IMR-90 (cell line): ENCODE measurements at regions not wholly inside any gene's neighbourhood (a gene's known extent, or its start where the extent isn't known, plus 50 kb on each side); places are given as distances from the start of the nearest gene placed in this dataset.

Experiments
- ATAC-seq: fragments of 200-7000 bp; cut with Tn5 transposase; 2 replicates; pipeline ENCODE4 v1.9.1; 2020; ENCODE audit warnings: low read depth, mild to moderate bottlenecking, moderate library complexity
- BruUV-seq: library from RNA; stranded (reverse); fragments of 400-500 nt; replicated peaks from 2 replicates; lab custom pipeline; 2021; lab: Mats Ljungman, UMichigan
- CTCF ChIA-PET: fragments of 300-600 bp; formaldehyde crosslinking; extraction: SDS; loops from one replicate; lab custom pipeline; 2021; ENCODE audit warnings: antibody characterized with exemption; lab: Yijun Ruan, JAX
- POLR2A ChIA-PET: fragments of 300-600 bp; sonication (Branson Sonifier 250); formaldehyde crosslinking; loops from one replicate; lab custom pipeline; 2022; ENCODE audit warnings: antibody characterized with exemption; ENCODE audit not compliant: unreplicated experiment; lab: Charles Lee
- DNase-seq: peaks from one replicate; pipeline ENCODE4 v3.0.0; 2013
- H2AFZ ChIP-seq: replicated peaks from 2 replicates; pipeline ENCODE3; 2013; ENCODE audit warnings: low read length, mild to moderate bottlenecking; ENCODE audit not compliant: poor library complexity
- H2AK5ac ChIP-seq: 2 replicates; pipeline ENCODE4 v1.6.1; 2013; ENCODE audit warnings: low read depth, low read length, inconsistent platforms
- H2AK9ac ChIP-seq: replicated peaks from 2 replicates; pipeline ENCODE3; 2013; ENCODE audit warnings: mild to moderate bottlenecking, low read depth, low read length, moderate library complexity; ENCODE audit not compliant: poor library complexity
- H2BK120ac ChIP-seq: 2 replicates; pipeline ENCODE4 v1.6.1; 2013; ENCODE audit warnings: low read depth, low read length, inconsistent platforms
- H2BK15ac ChIP-seq: 3 replicates; pipeline ENCODE4 v1.6.1; 2013; ENCODE audit warnings: low read depth, low read length, inconsistent platforms
- H2BK20ac ChIP-seq: 2 replicates; pipeline ENCODE4 v1.6.1; 2013; ENCODE audit warnings: low read depth, mild to moderate bottlenecking, inconsistent platforms, low read length, moderate library complexity
- H2BK5ac ChIP-seq: 2 replicates; pipeline ENCODE4 v1.6.1; 2013; ENCODE audit warnings: mild to moderate bottlenecking, low read depth, low read length, inconsistent platforms; ENCODE audit not compliant: poor library complexity, severe bottlenecking
- H3K14ac ChIP-seq: replicated peaks from 2 replicates; pipeline ENCODE4 v1.6.1; 2013; ENCODE audit warnings: low read depth, low read length, inconsistent platforms
- H3K18ac ChIP-seq: 2 replicates; pipeline ENCODE4 v1.6.1; 2013; ENCODE audit warnings: low read depth, low read length, control low read depth
- H3K23ac ChIP-seq: 2 replicates; pipeline ENCODE4 v1.6.1; 2013; ENCODE audit warnings: low read depth, low read length, inconsistent platforms
- H3K27ac ChIP-seq: 2 replicates; pipeline ENCODE4 v1.5.1; 2013; ENCODE audit warnings: mild to moderate bottlenecking, control low read depth, low read length; ENCODE audit not compliant: insufficient read depth
- H3K27me3 ChIP-seq: 2 replicates; pipeline ENCODE4 v1.6.1; 2013; ENCODE audit warnings: low read length; ENCODE audit not compliant: control insufficient read depth, insufficient read depth
- H3K36me3 ChIP-seq: 2 replicates; pipeline ENCODE4 v1.6.1; 2013; ENCODE audit warnings: low read length, mixed read lengths; ENCODE audit not compliant: control insufficient read depth, insufficient read depth
- H3K4ac ChIP-seq: 2 replicates; pipeline ENCODE4 v1.6.1; 2013; ENCODE audit warnings: low read depth, low read length, inconsistent platforms
- H3K4me1 ChIP-seq: 2 replicates; pipeline ENCODE4 v1.6.1; 2013; ENCODE audit warnings: low read length, mixed read lengths; ENCODE audit not compliant: control insufficient read depth, insufficient read depth
- H3K4me2 ChIP-seq: 2 replicates; pipeline ENCODE4 v1.6.1; 2013; ENCODE audit warnings: low read depth, mild to moderate bottlenecking, control low read depth, low read length, moderate library complexity
- H3K4me3 ChIP-seq: 2 replicates; pipeline ENCODE4 v1.5.1; 2013; ENCODE audit warnings: low read depth, mild to moderate bottlenecking, control low read depth, low read length, moderate library complexity; ENCODE audit not compliant: insufficient read depth
- H3K56ac ChIP-seq: 2 replicates; pipeline ENCODE4 v1.6.1; 2013; ENCODE audit warnings: low read length, inconsistent platforms; ENCODE audit not compliant: insufficient read depth; ENCODE audit errors: extremely low read depth
- H3K79me1 ChIP-seq, 2 experiments: 2 replicates each; pipeline ENCODE4 v1.6.1; 2013; ENCODE audit warnings: low read length in 2 of 2, inconsistent platforms in 1 of 2, low read depth in 1 of 2
- H3K9ac ChIP-seq: 2 replicates; pipeline ENCODE4 v1.6.1; 2013; ENCODE audit warnings: low read depth, low read length, control low read depth
- H3K9me1 ChIP-seq: 2 replicates; pipeline ENCODE4 v1.6.1; 2013; ENCODE audit warnings: low read length, inconsistent platforms; ENCODE audit not compliant: insufficient read depth
- H3K9me3 ChIP-seq: 2 replicates; pipeline ENCODE4 v1.6.1; 2013; ENCODE audit warnings: low read length; ENCODE audit not compliant: control insufficient read depth, insufficient read depth
- H4K20me1 ChIP-seq: 2 replicates; pipeline ENCODE4 v1.6.1; 2013; ENCODE audit warnings: low read length, inconsistent platforms; ENCODE audit not compliant: insufficient read depth
- H4K5ac ChIP-seq: 2 replicates; pipeline ENCODE4 v1.6.1; 2013; ENCODE audit warnings: mild to moderate bottlenecking, low read depth, low read length, control low read depth
- H4K8ac ChIP-seq, 2 experiments: 2 replicates each; pipeline ENCODE4 v1.6.1; 2013; ENCODE audit warnings: low read depth in 2 of 2, low read length in 2 of 2, control low read depth in 1 of 2, inconsistent platforms in 1 of 2
- H4K91ac ChIP-seq: 2 replicates; pipeline ENCODE4 v1.6.1; 2013; ENCODE audit warnings: low read depth, low read length, inconsistent platforms; ENCODE audit not compliant: insufficient read depth
- CEBPB ChIP-seq: IDR thresholded peaks from 2 replicates; pipeline ENCODE4 v1.6.1; 2012; ENCODE audit warnings: low read depth, low read length, improper control_type of control experiment
- CHD1 ChIP-seq: IDR thresholded peaks from 2 replicates; pipeline ENCODE4 v1.6.1; 2012; ENCODE audit warnings: low read depth, low read length, improper control_type of control experiment
- NFE2L2 ChIP-seq: fragments of 150-350 bp; IDR thresholded peaks from 2 replicates; pipeline ENCODE4 v1.6.1; 2016; ENCODE audit warnings: low read depth, mild to moderate bottlenecking, low read length
- SMC3 ChIP-seq: fragments of 150-350 bp; IDR thresholded peaks from 2 replicates; pipeline ENCODE4 v1.6.1; 2016; ENCODE audit warnings: low read depth, mild to moderate bottlenecking, antibody characterized with exemption, low read length, moderate library complexity
- WGBS, 2 experiments: methylation state at CpG; one replicate each; pipeline versions ENCODE4 v1.1.5 to v1.1.7; 2013; ENCODE audit warnings: missing lambda C conversion rate in 2 of 2; ENCODE audit not compliant: insufficient read length in 1 of 2; ENCODE audit errors: extremely low coverage in 2 of 2; 5-methylcytosine and 5-hydroxymethylcytosine counted together
- dilution Hi-C: fragments of 300-500 bp; cut with HindIII; formaldehyde crosslinking; loops from one replicate; pipeline ENCODE4 v1.14.3; 2018; ENCODE audit warnings: low sequenced_read_pairs; ENCODE audit not compliant: unreplicated experiment
- in situ Hi-C: fragments of 300-500 bp; cut with MboI; formaldehyde crosslinking; loops from 3 replicates; pipeline ENCODE4 v1.14.3; 2019; ENCODE audit warnings: low sequenced_read_pairs, inconsistent platforms, mixed read lengths
- intact Hi-C: fragments of 100-400 bp; cut with micrococcal nuclease; formaldehyde crosslinking; loops from 2 replicates; pipeline ENCODE4 v1.10.0; 2022
- TF ChIP-seq, protein P1 (sequence below): conservative IDR thresholded peaks from 2 replicates; pipeline ENCODE4 v1.5.1; 2012; ENCODE audit warnings: mild to moderate bottlenecking, low read depth, low read length, improper control_type of control experiment

DNA sequence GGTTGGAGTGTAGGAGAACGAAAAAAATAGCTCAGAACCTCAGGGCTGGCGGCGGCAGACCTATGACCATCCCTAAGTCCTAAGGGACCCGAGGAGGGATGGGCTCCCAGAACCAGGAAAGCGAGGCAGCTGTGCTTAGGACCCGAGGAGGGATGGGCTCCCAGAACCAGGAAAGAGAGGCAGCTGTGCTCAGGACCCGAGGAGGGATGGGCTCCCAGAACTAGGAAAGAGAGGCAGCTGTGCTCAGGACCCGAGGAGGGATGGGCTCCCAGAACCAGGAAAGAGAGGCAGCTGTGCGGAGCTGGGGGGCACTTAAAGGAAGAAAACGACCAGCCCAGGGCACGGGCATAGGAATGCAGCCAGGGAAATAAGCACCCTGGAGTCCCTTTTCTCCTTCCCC lies 125.0 kb upstream of the DLG1 start:
- intact Hi-C loops, result no loop called here
- H2BK20ac ChIP-seq, result no peak overlapping the region
- no peak overlapping the region for H2BK5ac ChIP-seq
- H3K36me3 ChIP-seq, result no peaks in the 10 kb centered on the region
- no peak overlapping the region for H3K56ac ChIP-seq
- no peak overlapping the region for H3K9ac ChIP-seq
- H3K23ac ChIP-seq, result no peak overlapping the region
- no peak overlapping the region for H2AK9ac ChIP-seq
- no peak overlapping the region for H4K8ac ChIP-seq
- H4K5ac ChIP-seq, result no peak overlapping the region
- DNase-seq (no peak), ATAC-seq (no peak)
- H3K79me1 ChIP-seq, result no peaks in the 10 kb centered on the region
- WGBS, 2 experiments, result 29% methylated on average over 1 of the region's 11 CpGs; no CpG with 5 or more reads in 1 of the 2 experiments
- dilution Hi-C loops, result no loop called here
- no peak overlapping the region for H3K4ac ChIP-seq
- no peak overlapping the region for H3K27ac ChIP-seq
- no peak overlapping the region for H3K14ac ChIP-seq
- no peaks in the 10 kb centered on the region for H3K9me3 ChIP-seq
- no peak for TF ChIP-seq CEBPB
- no peak for TF ChIP-seq SMC3
- TF ChIP-seq NFE2L2, result no peak
- TF ChIP-seq, protein P1, sequence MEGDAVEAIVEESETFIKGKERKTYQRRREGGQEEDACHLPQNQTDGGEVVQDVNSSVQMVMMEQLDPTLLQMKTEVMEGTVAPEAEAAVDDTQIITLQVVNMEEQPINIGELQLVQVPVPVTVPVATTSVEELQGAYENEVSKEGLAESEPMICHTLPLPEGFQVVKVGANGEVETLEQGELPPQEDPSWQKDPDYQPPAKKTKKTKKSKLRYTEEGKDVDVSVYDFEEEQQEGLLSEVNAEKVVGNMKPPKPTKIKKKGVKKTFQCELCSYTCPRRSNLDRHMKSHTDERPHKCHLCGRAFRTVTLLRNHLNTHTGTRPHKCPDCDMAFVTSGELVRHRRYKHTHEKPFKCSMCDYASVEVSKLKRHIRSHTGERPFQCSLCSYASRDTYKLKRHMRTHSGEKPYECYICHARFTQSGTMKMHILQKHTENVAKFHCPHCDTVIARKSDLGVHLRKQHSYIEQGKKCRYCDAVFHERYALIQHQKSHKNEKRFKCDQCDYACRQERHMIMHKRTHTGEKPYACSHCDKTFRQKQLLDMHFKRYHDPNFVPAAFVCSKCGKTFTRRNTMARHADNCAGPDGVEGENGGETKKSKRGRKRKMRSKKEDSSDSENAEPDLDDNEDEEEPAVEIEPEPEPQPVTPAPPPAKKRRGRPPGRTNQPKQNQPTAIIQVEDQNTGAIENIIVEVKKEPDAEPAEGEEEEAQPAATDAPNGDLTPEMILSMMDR, result no peak
- TF ChIP-seq CHD1, result no peak
- no peak overlapping the region for H2BK120ac ChIP-seq
- H4K91ac ChIP-seq, result no peak overlapping the region
- no peak overlapping the region for H2AFZ ChIP-seq
- no TSS peak for BruUV-seq
- H2BK15ac ChIP-seq, result no peak overlapping the region
- peak overlapping the region; percentile 5; the same call in 1 of the 2 replicates for H2AK5ac ChIP-seq
- no peak overlapping the region for H3K18ac ChIP-seq
- H3K4me3 ChIP-seq, result no peak overlapping the region
- peaks cover 33% of the 10 kb centered on the region for H3K27me3 ChIP-seq
- H3K4me1 ChIP-seq, result peaks cover 4% of the 10 kb centered on the region; the same call in 1 of the 2 replicates
- no peaks in the 10 kb centered on the region for H4K20me1 ChIP-seq
- no peak overlapping the region for H3K4me2 ChIP-seq
- in situ Hi-C loops, result no loop called here
- CTCF ChIA-PET, result no interaction called here
- POLR2A ChIA-PET, result no interaction called here
- no peaks in the 10 kb centered on the region for H3K9me1 ChIP-seq
